ENCODE measurements at regions not wholly inside any gene's neighbourhood (a gene's known extent, or its start where the extent isn't known, plus 50 kb on each side); places are given as distances from the start of the nearest gene placed in this dataset.
A peak's percentile ranks its signal among the peaks of the same experiment; 100 is the strongest.

DNA sequence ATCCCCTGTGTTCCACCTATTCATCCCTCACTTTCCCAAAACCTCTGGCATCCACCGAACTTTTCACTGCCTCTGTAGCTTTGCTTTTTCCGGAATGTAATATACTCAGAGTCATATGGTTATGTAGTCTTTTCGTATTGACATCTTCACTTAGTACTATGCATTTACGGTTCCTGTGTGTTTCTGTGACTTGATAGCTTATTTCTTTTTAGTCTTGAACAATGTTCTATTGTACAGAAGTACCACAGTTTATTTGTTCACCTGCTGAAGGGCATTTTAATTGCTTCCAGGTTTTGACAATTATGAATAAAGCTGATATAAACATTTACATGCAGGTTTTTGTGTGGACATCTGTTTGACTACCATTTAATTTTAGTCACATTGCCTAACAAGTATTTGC is 154.7 kb upstream of the DOK6 start:
- Histone ChIP-seq H3K36me3 (ENCODE audit: control insufficient read depth in 4 of 4, insufficient read depth in 3 of 4, low read depth in 1 of 4, low read length in 3 of 4) (no peaks in the 10 kb centered on the region), H3K4me3 (ENCODE audit: low read depth in 1 of 3, low read length in 3 of 3) (no peak overlapping the region), H3K9ac (ENCODE audit: low read depth in 1 of 2, low read length in 2 of 2) (no peak overlapping the region), H3K4me1 (ENCODE audit: control insufficient read depth in 4 of 4, insufficient read depth in 4 of 4, low read length in 3 of 4) (no peaks in the 10 kb centered on the region), H3K27me3 (ENCODE audit: control insufficient read depth in 4 of 4, insufficient read depth in 4 of 4, low read length in 3 of 4) (no peaks in the 10 kb centered on the region), H3K9me3 (ENCODE audit: control insufficient read depth in 4 of 4, low read length in 3 of 4) (no peaks in the 10 kb centered on the region), H3K27ac (ENCODE audit: low read depth in 1 of 2, low read length in 2 of 2) (no peak overlapping the region)
- DNase-seq (ENCODE audit: low spot score) = no peak
- WGBS = 81% methylated on average over 4 of the region's 4 CpGs
- TF ChIP-seq JUND (IDR thresholded peaks at IDR 0.05) = no peak
- no peak for TF ChIP-seq SP1 (IDR thresholded peaks at IDR 0.05)
- no peak for TF ChIP-seq RAD21 (IDR thresholded peaks at IDR 0.05)

GRCh38 chr18:69250305-69251151 is 150.2 kb upstream of the DOK6 start:
- Histone ChIP-seq H3K4me3 (ENCODE audit: low read depth in 1 of 3, low read length in 3 of 3) (no peak overlapping the region), H3K9me3 (ENCODE audit: control insufficient read depth in 4 of 4, low read length in 3 of 4) (no peaks in the 10 kb centered on the region), H3K36me3 (ENCODE audit: control insufficient read depth in 4 of 4, insufficient read depth in 3 of 4, low read depth in 1 of 4, low read length in 3 of 4) (no peaks in the 10 kb centered on the region), H3K9ac (ENCODE audit: low read depth in 1 of 2, low read length in 2 of 2) (no peak overlapping the region), H3K27ac (ENCODE audit: low read depth in 1 of 2, low read length in 2 of 2) (no peak overlapping the region), H3K27me3 (ENCODE audit: control insufficient read depth in 4 of 4, insufficient read depth in 4 of 4, low read length in 3 of 4) (no peaks in the 10 kb centered on the region), H3K4me1 (ENCODE audit: control insufficient read depth in 4 of 4, insufficient read depth in 4 of 4, low read length in 3 of 4) (no peaks in the 10 kb centered on the region)
- DNase-seq (ENCODE audit: low spot score) = no peak
- 83% methylated on average over 10 of the region's 10 CpGs for WGBS
- TF ChIP-seq FOXA1 (IDR thresholded peaks at IDR 0.05) (no peak), HNF4G (IDR thresholded peaks at IDR 0.05) (no peak), HNF4A (conservative IDR thresholded peaks at IDR 0.05) (no peak), EGR1 (IDR thresholded peaks at IDR 0.05; ENCODE audit: low read depth in 2 of 2) (no peak), TAF1 (conservative IDR thresholded peaks at IDR 0.05) (no peak), FOXA2 (IDR thresholded peaks at IDR 0.05) (no peak), JUND (IDR thresholded peaks at IDR 0.05) (no peak)
- TF ChIP-seq, protein P1, sequence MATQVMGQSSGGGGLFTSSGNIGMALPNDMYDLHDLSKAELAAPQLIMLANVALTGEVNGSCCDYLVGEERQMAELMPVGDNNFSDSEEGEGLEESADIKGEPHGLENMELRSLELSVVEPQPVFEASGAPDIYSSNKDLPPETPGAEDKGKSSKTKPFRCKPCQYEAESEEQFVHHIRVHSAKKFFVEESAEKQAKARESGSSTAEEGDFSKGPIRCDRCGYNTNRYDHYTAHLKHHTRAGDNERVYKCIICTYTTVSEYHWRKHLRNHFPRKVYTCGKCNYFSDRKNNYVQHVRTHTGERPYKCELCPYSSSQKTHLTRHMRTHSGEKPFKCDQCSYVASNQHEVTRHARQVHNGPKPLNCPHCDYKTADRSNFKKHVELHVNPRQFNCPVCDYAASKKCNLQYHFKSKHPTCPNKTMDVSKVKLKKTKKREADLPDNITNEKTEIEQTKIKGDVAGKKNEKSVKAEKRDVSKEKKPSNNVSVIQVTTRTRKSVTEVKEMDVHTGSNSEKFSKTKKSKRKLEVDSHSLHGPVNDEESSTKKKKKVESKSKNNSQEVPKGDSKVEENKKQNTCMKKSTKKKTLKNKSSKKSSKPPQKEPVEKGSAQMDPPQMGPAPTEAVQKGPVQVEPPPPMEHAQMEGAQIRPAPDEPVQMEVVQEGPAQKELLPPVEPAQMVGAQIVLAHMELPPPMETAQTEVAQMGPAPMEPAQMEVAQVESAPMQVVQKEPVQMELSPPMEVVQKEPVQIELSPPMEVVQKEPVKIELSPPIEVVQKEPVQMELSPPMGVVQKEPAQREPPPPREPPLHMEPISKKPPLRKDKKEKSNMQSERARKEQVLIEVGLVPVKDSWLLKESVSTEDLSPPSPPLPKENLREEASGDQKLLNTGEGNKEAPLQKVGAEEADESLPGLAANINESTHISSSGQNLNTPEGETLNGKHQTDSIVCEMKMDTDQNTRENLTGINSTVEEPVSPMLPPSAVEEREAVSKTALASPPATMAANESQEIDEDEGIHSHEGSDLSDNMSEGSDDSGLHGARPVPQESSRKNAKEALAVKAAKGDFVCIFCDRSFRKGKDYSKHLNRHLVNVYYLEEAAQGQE (IDR thresholded peaks at IDR 0.05) = no peak
- TF ChIP-seq, protein P2, sequence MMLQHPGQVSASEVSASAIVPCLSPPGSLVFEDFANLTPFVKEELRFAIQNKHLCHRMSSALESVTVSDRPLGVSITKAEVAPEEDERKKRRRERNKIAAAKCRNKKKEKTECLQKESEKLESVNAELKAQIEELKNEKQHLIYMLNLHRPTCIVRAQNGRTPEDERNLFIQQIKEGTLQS (IDR thresholded peaks at IDR 0.05) = no peak

DNA sequence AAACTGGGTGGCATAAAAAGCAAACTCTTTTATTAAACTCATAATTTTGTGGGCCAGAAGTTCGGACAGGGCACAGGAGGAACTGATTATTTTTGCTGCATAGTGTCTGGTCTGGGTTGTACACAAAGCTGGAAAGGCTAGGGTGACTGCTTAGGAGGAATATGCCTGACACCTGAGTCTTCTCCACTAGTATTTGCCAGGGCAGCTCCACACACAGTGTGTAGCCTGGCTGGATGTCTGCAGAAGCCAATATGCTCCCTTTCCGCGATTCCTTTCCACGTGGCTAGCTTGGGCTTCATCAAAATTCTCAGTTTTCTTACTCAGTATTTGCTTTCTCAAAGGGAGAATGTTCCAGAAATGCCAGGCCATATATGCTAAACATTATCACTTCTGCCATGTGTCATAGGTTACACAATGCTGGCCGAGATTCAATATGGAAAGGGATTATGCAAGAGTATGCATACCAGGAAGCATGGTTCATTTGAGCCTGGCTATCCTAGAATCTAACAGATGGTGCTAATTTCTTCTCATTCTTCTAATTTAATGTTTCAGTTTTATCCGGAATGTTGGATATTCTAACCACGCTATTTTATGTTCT is 142.7 kb upstream of the DOK6 start:
- Histone ChIP-seq H3K9ac (ENCODE audit: low read depth in 1 of 2, low read length in 2 of 2) (no peak overlapping the region), H3K4me3 (ENCODE audit: low read depth in 1 of 3, low read length in 3 of 3) (no peak overlapping the region), H3K36me3 (ENCODE audit: control insufficient read depth in 4 of 4, insufficient read depth in 3 of 4, low read depth in 1 of 4, low read length in 3 of 4) (no peaks in the 10 kb centered on the region), H3K27ac (ENCODE audit: low read depth in 1 of 2, low read length in 2 of 2) (no peak overlapping the region), H3K4me1 (ENCODE audit: control insufficient read depth in 4 of 4, insufficient read depth in 4 of 4, low read length in 3 of 4) (no peaks in the 10 kb centered on the region), H3K27me3 (ENCODE audit: control insufficient read depth in 4 of 4, insufficient read depth in 4 of 4, low read length in 3 of 4) (no peaks in the 10 kb centered on the region), H3K9me3 (ENCODE audit: control insufficient read depth in 4 of 4, low read length in 3 of 4) (no peaks in the 10 kb centered on the region)
- DNase-seq (ENCODE audit: low spot score) = no peak
- 81% methylated on average over 7 of the region's 7 CpGs for WGBS
- no peak for TF ChIP-seq SP1 (IDR thresholded peaks at IDR 0.05)
- TF ChIP-seq RXRA (IDR thresholded peaks at IDR 0.05) = peak in 1 of 2 donors; percentile 16
